Stimulated activated CD4-positive, alpha-beta T cell treated with anti-CD3 and anti-CD28 coated beads, Interleukin-2, amount 100 ng/mL, for 4 hours (primary cell): ENCODE measurements at regions not wholly inside any gene's neighbourhood (a gene's known extent, or its start where the extent isn't known, plus 50 kb on each side); places are given as distances from the start of the nearest gene placed in this dataset.
"Not testable (repeated sequence)": the region's sequence is repeated elsewhere in the genome, so short reads cannot be mapped to it uniquely, and the experiment has no call there.

ENCODE experiments used
- DNase-seq: peaks from one replicate; pipeline ENCODE4 v3.0.0-alpha.2; 2020; ENCODE audit warnings: low read depth

DNA sequence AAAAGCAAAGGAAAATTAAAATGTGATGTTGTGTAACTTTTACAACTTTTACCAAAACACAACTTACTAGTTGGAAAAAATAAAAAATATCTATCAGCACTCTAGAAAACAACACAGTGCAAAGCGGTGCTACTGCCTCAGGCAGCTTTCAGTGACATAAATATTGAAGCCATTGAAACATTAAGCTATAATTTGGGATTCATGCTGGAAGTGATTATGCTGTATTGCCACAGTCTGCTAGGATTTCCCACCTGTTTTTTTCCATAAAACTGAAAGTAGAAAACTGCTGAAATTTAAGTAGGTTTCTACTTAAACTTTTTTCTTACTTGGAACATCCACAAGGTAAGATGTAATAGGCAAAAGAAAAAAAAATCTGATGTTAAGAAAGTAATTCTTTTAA is 674.4 kb downstream of the KCNT2 start:
- DNase-seq, result no peak

DNA sequence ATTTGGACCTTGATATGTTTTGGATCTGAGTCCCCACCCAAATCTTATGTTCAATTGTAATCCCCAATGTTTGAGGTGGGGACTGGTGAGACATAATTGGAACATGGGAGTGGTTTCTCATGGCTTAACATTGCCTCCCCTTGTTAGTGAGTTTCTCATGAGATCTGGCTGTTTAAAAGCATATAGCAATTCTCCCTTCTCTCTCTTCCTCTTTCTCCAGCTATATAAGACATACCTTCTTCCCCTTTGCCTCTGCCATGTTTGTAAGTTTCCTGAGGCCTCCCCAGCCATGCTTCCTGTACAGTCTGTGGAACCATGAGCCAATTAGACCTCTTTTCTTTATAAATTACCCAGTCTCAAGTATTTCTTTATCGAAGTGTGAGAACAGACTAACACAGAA is 692.4 kb downstream of the KCNT2 start:
- DNase-seq, result no peak

DNA sequence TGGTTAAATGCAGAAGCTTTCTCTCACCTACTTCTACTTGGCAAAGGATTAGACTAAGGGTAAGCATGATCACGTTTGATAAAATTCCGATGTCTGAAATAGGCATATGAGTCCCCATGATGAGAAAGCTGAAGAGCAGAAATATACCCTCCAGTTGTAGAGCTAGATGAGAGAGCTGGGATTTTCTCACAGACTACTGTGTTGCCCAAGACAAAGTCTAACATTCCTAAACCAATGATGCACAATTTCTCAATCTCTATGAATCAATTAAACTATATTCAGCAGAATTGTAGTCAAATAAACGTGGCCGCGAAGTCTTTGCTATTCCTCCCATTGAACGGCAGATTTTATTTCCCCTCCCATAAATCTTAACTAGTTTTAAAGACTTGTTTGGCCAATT is 699.2 kb downstream of the KCNT2 start:
- DNase-seq, result no peak

DNA sequence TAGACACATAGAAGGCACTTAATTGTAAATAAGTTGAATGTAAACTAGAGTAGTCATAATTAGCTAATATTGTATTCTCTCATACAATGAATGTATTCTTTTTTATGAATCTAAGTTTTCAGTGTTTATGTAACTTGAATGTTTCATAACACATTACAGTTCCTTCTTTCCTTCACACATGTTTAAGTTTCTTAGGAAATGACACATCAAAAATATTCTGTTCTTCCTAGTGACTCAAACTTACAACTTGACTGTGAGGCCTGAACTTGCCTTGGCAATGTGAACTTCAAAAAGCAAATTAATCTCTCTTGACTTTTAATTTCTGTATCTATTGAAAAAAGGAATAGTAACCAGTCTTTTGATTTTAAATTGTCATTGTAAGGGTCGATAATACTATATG is 700.1 kb downstream of the KCNT2 start:
- DNase-seq, result no peak

DNA sequence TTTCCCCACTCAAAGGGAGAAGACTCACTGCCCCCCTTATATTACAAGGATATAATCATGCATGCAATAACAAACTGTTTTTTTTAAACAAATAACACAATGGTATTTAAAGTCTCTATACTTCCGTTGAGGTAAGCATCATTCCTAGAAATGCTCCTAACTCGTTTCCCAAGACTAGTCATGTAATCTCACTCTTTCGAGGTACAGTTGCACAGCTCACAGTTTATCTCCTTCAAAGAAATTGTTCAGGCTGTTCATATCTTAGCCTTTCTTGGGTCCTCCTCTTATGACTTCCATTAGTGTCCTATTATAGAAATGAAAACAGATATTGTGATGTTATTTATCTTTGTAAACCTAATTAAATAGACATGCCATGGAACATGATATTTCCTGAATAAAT is 705.0 kb downstream of the KCNT2 start:
- DNase-seq, result no peak

DNA sequence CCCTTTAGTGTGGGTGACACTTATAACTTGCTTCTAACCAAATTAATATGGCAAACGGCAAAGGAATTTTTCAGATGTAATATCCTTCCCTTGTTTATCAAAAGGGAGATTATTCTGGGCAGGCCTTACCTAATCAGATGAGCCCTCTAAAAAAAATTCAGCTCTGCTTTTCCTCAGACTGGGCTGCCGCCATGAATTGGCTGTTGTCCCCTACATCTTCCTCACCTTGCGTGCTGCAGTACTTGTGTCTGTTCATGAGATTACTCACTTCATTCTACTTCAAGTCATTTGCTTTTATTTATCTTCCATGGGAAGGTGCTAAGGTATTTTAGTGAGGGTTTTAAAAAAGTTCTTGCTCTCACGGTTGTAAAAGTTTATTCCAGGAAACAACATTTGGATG is 705.5 kb downstream of the KCNT2 start:
- DNase-seq, result no peak

DNA sequence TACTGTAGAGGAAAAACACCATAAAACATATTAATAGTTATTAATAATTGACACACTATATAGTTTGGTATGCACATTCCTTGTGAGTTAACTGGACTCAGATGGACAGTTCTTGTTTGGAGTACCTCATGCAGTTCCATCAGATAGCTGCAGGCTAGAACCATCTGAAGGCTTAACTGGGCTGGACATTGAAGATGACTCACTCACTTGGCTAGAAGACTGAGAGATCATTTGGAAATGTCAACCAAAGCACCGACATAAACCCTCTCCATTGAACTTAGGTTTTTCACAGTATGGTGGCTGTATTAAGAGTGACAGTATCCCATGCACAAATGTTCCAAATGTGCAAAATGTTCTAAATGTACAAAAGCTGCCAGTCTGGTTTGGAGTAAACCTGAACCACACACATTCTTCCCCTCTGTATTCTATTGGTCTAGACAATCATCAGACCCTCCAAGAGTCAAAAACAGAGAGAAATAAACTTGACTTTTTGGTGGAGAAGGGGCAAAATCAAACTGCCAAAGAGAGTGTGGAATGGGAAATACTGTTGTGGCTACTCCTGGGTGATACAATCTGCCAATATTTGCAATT is 708.4 kb downstream of the KCNT2 start:
- no peak for DNase-seq

DNA sequence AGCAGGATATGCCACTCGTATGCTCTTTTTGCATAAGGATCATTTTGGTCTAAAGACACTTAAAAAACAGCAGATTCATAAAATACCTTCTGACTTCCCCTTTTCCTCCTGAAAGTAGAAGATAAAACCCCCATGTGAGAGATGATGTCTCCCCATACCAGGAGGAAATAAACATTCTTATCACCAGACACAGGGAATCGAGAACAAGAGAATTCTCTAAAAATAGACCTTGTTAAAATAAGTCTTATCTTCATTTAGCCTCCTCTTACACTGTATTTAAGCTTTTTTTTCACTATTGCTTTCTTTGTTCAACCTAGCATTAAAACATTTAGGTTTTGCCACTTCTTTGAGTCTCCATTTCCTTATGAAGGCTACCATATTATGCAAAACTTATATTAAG is 709.3 kb downstream of the KCNT2 start:
- no peak for DNase-seq

DNA sequence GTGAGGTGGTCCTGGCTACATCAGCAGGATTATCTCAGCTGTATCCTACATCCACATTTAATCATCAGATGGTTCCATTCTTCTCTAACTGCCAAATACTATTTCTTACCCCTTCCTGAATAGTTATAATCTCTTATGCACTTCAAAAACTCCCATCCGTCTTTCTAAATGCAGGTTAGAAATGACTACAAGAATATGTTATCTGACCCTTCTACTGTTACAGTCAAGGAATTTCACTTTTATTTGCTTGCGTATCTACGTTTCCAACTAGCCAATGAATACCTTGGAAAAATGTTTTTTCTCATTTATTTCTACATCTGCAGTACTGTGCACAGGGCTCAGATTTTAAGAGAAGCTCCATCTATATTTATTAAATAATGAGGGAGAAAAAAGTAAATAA is 709.9 kb downstream of the KCNT2 start:
- DNase-seq, result no peak

DNA sequence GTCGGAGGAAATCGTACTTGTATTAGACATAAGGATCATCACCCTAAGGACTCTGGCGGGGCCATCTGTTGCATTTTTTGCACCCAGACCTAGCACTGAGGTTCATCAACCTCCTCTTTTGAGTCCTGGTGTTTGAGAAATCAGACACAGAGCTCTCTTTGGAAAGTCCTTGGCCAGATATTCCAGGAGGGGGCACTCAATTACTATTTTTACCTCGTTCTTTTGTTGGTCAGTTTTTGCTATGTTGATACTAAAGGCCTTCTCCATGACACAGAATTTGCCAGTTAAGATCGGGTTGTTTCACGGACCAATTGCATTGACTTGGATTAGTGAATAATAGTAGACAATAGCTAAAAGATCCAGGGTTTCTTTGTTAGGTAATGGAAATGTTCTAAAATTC is 711.2 kb downstream of the KCNT2 start:
- no peak for DNase-seq

DNA sequence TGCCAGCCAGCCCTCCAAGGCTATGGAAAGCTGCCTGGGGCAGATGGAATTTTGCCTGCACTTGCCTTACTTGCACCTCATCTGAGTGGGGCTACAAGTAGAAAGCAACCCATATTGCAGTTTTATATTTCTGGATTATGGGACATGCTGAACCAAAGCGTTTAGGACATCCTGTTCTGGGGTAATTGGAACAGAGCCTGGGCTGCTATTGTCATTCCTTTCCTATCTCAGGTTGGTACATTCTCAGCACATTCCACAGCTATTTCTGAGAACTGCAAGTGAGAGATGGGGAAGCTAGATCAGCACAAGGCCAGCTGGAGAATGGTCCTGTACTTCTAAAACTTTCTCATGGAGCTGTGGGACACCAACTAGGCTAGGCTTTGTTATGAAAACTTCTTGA is 713.8 kb downstream of the KCNT2 start:
- no peak for DNase-seq

DNA sequence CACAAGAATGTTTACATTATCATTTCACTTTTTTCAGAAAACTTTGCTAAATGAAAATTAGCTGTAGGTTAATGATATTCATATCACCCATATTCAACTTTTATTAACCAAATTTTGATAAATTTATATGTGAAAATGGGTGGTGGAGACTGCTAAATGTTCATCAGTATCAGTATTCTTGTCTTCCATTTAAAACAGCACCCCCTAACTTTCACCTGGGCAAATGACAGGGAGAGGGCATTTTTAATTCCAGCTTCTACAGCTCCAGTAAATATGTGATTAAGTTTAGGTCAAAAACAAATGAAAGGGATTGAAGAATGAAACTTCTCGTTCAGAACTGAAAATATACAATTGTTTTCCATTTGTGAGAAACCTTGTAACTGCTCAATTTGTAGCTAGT is 722.2 kb downstream of the KCNT2 start:
- no peak for DNase-seq

DNA sequence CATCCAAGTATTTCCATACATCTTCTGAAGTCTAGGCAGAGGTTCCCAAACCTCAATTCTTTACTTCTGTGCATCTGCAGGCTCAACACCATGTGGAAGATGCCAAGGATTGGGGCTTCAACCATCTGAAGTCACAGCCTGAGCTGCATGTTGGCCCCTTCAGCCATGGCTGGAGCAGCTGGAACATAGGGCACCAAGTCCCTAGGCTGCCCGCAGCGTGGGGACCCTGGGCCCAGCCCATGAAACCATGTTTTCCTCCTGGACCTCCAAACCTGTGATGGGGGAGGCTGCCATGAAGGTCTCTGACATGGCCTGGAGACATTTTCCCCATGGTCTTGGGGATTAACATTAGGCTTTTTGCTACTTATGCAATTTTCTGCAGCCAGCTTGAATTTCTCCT is 729.8 kb downstream of the KCNT2 start:
- DNase-seq, result no peak

DNA sequence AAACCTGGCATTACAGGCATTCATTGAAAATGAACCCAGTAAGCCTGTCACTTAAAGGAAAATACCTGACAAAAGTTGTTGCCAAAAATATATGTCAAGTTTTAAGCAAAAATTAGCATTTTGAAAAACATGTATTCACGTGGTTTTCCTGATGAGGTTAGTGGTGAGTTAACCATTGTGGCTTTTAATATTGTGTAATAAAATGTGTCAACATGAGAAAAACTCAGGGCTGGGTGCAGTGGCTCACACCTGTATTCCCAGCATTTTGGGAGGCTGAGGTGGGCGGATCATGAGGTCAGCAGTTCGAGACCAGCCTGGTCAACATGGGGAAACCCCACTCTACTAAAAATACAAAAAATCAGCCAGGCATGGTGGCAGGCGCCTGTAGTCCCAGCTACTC is 731.4 kb downstream of the KCNT2 start:
- DNase-seq, result no peak

DNA sequence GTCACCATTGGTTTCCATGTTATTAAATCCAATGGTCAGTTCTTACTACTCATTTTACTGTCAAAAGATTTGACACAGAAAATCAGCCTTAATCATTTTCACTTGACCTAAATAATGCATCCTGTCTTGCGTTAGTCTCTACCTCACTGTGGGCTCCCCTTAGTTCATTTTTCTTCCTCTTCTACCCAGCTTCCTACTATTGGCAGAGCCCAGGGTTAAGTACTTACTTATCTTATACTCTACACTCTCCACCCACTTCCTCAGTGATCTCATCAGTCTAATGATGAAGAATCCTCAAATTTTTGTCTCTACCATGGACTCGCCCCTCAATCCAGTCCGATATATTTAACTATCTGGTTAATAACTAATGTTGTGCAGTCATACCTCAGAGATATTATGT is 735.9 kb downstream of the KCNT2 start:
- no peak for DNase-seq

DNA sequence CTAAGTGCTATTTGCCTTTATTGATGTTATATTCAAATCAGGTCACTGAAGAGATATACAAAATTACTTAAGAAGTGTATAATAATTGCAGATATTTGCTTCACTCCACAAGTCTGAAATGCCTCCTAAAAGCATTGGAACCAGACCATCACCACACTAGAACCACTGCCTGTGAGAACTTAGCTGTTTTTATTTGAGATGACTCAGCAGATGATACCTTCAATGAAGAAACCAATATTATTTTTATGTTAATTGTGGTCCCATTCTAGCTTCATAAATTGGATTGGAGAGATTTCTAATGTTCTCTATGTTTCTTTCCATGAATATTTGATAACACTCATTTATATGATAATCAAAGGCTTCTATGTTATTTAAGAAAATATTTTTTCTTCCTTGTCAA is 740.6 kb downstream of the KCNT2 start:
- no peak for DNase-seq

DNA sequence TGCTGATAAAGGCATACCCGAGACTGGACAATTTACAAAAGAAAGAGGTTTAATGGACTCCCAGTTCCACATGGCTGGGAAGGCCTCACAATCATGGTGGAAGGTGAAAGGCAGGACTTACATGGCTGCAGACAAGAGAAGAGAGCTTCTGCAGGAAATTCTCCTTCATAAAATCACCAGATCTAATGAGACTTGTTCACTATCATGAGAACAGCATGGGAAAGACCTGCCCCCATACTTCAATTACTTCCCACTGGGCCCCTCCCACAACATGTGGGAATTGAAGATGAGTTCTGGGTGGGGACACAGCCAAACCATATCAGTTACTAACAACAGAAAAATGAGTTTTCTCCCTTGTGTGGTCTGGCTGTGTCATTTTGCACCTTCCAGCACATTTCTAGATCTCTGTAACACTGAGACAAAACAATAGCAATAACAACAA is 741.4 kb downstream of the KCNT2 start:
- DNase-seq, result no peak

DNA sequence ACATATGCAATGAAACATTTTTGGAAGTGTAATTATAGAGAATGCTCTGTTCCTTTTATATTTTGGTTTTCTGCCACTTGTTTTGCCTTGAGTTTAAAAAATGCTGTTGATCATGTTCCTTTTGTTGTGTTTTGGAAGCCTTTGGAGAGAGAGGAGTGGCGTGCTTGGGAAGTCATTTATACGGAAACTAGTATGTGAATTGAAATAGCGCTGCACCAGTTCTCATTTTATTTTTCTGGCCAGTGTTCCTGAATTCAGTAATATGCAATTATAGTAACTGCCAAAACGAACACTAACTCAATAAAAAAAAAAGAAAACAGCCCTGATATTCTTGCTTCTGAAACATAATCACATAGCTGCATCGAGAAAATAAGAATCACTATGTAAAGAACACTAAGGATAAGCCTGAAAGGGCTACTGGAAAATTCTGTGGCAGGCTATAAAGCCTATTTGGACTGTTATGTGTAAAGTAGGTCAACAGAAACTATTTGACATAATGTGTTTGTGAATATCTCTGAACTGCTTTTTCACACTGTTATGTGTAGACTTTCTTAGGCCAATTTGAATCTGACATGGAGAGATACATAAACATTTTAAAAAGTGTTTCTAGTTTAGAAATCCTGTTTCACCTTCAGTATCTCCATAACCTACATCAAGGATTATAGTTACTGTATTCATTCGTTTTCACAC is 742.0 kb downstream of the KCNT2 start:
- no peak for DNase-seq

DNA sequence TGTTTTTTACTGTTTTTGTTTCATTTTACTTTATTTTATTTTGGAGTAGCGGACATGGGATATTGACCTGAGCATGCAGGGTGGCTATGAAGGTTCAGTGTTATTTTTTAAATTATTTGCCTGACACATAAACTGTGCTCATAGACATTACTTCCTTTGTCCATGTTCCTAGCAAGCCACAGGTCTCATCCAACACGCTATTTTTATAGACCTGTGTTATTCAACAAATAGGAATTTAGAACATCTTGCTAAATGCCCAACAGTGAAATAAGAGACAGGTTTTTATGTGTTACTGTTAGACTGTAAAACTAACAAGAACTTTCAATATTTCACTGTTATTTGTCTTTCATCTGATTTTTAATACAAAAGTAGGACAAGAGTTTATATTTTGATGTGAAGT is 756.4 kb downstream of the KCNT2 start:
- no peak for DNase-seq

DNA sequence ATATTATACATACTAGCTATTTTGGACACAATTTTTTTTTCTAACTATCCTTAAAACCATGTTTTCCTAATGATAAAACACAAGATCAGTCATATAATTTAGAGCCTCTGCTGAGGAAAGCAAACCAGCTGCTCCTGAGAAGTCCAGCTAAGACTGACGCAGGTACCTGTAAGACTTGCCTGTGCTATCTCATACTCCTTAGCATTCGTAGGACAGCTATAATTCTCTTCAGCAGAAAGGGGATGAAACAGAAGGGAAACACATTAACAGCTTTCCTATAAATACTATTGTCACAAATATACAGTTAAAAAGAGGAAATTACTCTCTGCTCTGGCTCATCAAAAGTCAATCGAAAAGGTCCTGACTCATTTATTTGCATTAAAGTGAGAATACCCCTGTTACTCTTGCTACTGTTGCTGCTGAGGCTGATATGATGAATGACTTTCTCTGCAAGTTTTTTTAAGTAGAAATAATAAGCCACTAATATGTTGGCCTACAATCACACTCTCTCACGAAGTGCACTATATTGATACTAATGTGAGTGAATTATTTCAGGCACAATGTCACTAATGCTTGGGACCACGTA is 757.1 kb downstream of the KCNT2 start:
- no peak for DNase-seq

DNA sequence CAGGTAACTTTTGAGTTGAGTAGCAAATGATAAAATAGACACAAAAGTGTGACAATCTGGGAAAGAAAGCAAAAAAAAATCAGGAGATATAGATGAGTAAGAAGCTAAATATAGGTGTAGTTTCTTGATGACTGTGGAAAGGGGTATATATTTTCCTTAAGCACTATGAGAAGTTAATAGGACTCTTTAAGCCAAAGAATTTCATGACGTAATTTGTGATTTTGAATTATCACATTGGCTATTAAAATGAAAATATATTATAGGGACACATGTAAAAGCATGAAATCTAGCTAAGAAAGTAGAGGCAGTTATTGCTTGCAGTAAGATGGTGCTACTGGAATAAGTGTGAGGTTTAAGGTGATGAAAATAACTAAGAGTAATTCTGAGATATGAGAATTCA is 759.1 kb downstream of the KCNT2 start:
- DNase-seq, result no peak

DNA sequence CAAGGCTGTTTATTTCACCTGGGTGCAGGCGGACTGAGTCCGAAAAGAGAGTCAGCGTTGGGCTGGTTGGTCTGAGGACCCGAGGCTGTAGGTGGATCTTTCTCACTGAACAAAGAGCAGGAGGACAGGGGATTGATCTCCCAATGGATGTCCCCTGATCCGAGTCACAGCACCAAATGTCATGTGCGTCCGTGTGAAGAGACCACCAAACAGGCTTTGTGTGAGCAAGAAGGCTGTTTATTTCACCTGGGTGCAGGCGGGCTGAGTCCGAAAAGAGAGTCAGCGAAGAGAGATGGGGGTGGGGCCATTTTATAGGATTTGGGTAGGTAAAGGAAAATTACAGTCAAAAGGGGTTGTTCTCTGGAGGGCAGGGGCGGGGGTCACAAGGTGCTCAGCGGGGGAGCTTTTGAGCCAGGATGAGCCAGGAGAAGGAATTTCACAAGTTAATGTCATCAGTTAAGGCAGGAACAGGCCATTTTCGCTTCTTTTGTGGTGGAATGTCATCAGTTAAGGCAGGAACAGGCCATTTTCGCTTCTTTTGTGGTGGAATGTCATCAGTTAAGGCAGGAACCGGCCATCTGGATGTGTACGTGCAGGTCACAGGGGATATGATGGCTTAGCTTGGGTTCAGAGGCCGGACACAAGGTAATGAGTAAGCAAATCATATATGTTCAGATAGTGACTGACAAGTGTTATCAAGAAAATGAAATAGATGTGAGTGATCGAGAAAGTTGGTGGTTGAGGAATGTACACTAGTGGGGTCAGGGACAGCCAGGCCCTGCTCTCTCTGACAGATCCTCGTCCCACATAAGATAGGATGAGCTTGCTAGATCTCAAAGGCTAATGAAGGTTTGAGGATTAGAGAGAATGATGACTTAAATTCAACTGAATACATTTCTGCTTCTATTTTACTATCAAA is 760.0 kb downstream of the KCNT2 start:
- not testable (repeated sequence) for DNase-seq

DNA sequence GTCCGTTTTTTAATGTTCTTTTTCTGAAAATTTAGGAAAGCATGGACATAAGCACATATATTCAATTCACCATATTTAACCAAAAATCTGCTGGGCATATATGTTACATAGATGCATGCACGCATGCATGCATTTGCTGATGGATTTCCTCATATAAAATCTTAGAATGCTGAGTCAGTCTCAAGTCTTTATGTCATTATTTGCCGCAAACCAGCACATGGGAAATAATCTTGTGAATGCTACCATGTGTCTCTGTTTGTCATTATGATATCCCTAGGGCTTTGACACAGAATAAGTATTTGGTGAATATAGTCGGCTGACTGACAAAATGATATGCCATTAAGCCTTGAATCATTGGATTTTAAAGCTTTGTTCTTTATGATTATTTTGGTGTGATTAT is 776.5 kb downstream of the KCNT2 start:
- DNase-seq, result no peak
